T47D (cell line): ENCODE measurements at regions not wholly inside any gene's neighbourhood (a gene's known extent, or its start where the extent isn't known, plus 50 kb on each side); places are given as distances from the start of the nearest gene placed in this dataset.

Source experiments
- DNase-seq, 2 experiments: peaks; one replicate each; pipeline versions ENCODE4 v3.0.0 to v3.0.0-alpha.2; 2011 to 2012; ENCODE audit warnings: low read depth in 1 of 2, low spot score in 1 of 2
- JUND ChIP-seq: IDR thresholded peaks from 2 replicates; pipeline ENCODE4 v1.6.1; 2012; ENCODE audit warnings: low read depth
- in situ Hi-C: cut with HindIII; loops from 2 replicates; pipeline ENCODE4 v1.10.0; 2016; ENCODE audit warnings: low sequenced_read_pairs, low pct_unique_long_range_greater_than_20kb

GRCh38 chr7:18081617-18082016, 54.0 kb upstream of the PRPS1L1 start:
- no peak for DNase-seq
- in situ Hi-C loops: no loop called here
- TF ChIP-seq JUND: no peak

GRCh38 chr7:18082169-18082568, 54.5 kb upstream of the PRPS1L1 start:
- no peak for DNase-seq
- in situ Hi-C loops: no loop called here
- no peak for TF ChIP-seq JUND

- DNase-seq: peak; percentile 29 to 43
- in situ Hi-C loops: no loop called here
- no peak for TF ChIP-seq JUND
Observed at GRCh38 chr7:18086165-18087025, 58.7 kb upstream of the PRPS1L1 start.

GRCh38 chr7:18087026-18087686, 59.5 kb upstream of the PRPS1L1 start:
- in situ Hi-C loops: no loop called here
- DNase-seq: no peak
- no peak for TF ChIP-seq JUND

- no peak for TF ChIP-seq JUND
- in situ Hi-C loops: no loop called here
- DNase-seq: no peak
Observed at GRCh38 chr7:18087687-18088078, 60.0 kb upstream of the PRPS1L1 start.

GRCh38 chr7:18096087-18096486, 68.4 kb upstream of the PRPS1L1 start:
- TF ChIP-seq JUND: no peak
- no peak for DNase-seq
- in situ Hi-C loops: no loop called here

GRCh38 chr7:18102576-18102975, 74.9 kb upstream of the PRPS1L1 start:
- in situ Hi-C loops: no loop called here
- no peak for DNase-seq
- TF ChIP-seq JUND: no peak

GRCh38 chr7:18103436-18104218, 76.0 kb upstream of the PRPS1L1 start:
- DNase-seq: no peak
- no peak for TF ChIP-seq JUND
- in situ Hi-C loops: no loop called here

- TF ChIP-seq JUND: no peak
- in situ Hi-C loops: no loop called here
- DNase-seq: no peak
Observed at GRCh38 chr7:18109762-18110161, 82.1 kb upstream of the PRPS1L1 start.

GRCh38 chr7:18116661-18117060, 89.0 kb upstream of the PRPS1L1 start:
- in situ Hi-C loops: no loop called here
- no peak for DNase-seq
- no peak for TF ChIP-seq JUND

GRCh38 chr7:18117482-18117881, 89.8 kb upstream of the PRPS1L1 start:
- in situ Hi-C loops: no loop called here
- no peak for TF ChIP-seq JUND
- no peak for DNase-seq

- TF ChIP-seq JUND: no peak
- in situ Hi-C loops: no loop called here
- DNase-seq: peak in 1 of 2 experiments; percentile 56
Observed at GRCh38 chr7:18119985-18120384, 92.3 kb upstream of the PRPS1L1 start.

GRCh38 chr7:18123508-18124239, 96.0 kb upstream of the PRPS1L1 start:
- no peak for DNase-seq
- in situ Hi-C loops: no loop called here
- TF ChIP-seq JUND: no peak
